ENCODE measurements at regions not wholly inside any gene's neighbourhood (a gene's known extent, or its start where the extent isn't known, plus 50 kb on each side); places are given as distances from the start of the nearest gene placed in this dataset.

- TF ChIP-seq REST (IDR thresholded peaks at IDR 0.05; ENCODE audit: low read depth) (no peak), YY1 (IDR thresholded peaks at IDR 0.05; ENCODE audit: extremely low read depth, insufficient replicate concordance, low read depth, low read length) (no peak), SIN3A (IDR thresholded peaks at IDR 0.05; ENCODE audit: low read depth) (no peak), FOSL1 (IDR thresholded peaks at IDR 0.05; ENCODE audit: low read depth) (no peak), RAD21 (IDR thresholded peaks at IDR 0.05; ENCODE audit: low read depth) (no peak), EGR1 (IDR thresholded peaks at IDR 0.05; ENCODE audit: low read depth) (no peak), EZH2 (IDR thresholded peaks at IDR 0.05) (no peak)
Observed at GRCh38 chr1:147077936-147078605, 94.2 kb downstream of the PRKAB2 start (continued).

GRCh38 chr1:147077523-147077922 is 94.7 kb downstream of the PRKAB2 start:
- Histone ChIP-seq H3K4me2 (ENCODE audit: low read length) (no peak overlapping the region), H3K9me2 (ENCODE audit: insufficient read depth) (no peaks in the 10 kb centered on the region), H3K4me1 (ENCODE audit: control insufficient read depth in 1 of 2, insufficient read depth in 2 of 2, low read length in 2 of 2) (no peaks in the 10 kb centered on the region), H3K27ac (ENCODE audit: low read depth, low read length) (no peak overlapping the region), H3K27me3 (ENCODE audit: insufficient read depth, low read length) (peaks cover 16% of the 10 kb centered on the region; the same call in 1 of the 2 replicates), H2AFZ (ENCODE audit: low read depth, low read length, poor library complexity, severe bottlenecking) (no peak overlapping the region), H3K9ac (ENCODE audit: low read length) (no peak overlapping the region), H3K36me3 (ENCODE audit: control insufficient read depth in 1 of 2, insufficient read depth in 2 of 2, low read length in 2 of 2) (no peaks in the 10 kb centered on the region), H3K4me3 (replicated peaks in 1 of 2; ENCODE audit: low read depth in 1 of 2, low read length in 2 of 2) (no peak overlapping the region), H4K20me1 (ENCODE audit: insufficient read depth) (no peaks in the 10 kb centered on the region), H3K79me2 (ENCODE audit: insufficient read depth, low read length) (no peaks in the 10 kb centered on the region), H3K9me3 (ENCODE audit: control insufficient read depth in 1 of 2, insufficient read depth in 1 of 2, low read depth in 1 of 2, low read length in 2 of 2) (no peaks in the 10 kb centered on the region)
- ChIA-PET CTCF (no interaction called here), RAD21 (ENCODE audit: low non-redundant PET in 1 of 2, low total read pairs in 2 of 2, uncharacterized antibody in 2 of 2, unreplicated experiment in 2 of 2) (no interaction called here), POLR2A (no interaction called here)
- DNase-seq (ENCODE audit: low read depth, low spot score): no peak
- intact Hi-C loops (cut with micrococcal nuclease): no loop called here
- ATAC-seq: no peak
- BruUV-seq (replicated peaks): no TSS peak
- TF ChIP-seq EGR1 (IDR thresholded peaks at IDR 0.05; ENCODE audit: low read depth) (no peak), FOSL1 (IDR thresholded peaks at IDR 0.05; ENCODE audit: low read depth) (no peak)
